ENCODE measurements at regions not wholly inside any gene's neighbourhood (a gene's known extent, or its start where the extent isn't known, plus 50 kb on each side); places are given as distances from the start of the nearest gene placed in this dataset.
A peak's percentile ranks its signal among the peaks of the same experiment; 100 is the strongest.

GRCh38 chr15:100808691-100809090, 70.9 kb upstream of the ALDH1A3 start:
- TF ChIP-seq RAD21 (IDR thresholded peaks at IDR 0.05; ENCODE audit: low read depth), result no peak
- TF ChIP-seq MAX (IDR thresholded peaks at IDR 0.05), result no peak
- ATAC-seq, result no peak
- H3K9me3 ChIP-seq (ENCODE audit: control insufficient read depth in 1 of 2, insufficient read depth in 1 of 2, low read depth in 1 of 2, low read length in 2 of 2), result no peaks in the 10 kb centered on the region; a peak in 1 of 4 replicates
- H3K36me3 ChIP-seq (ENCODE audit: control insufficient read depth in 1 of 2, insufficient read depth in 2 of 2, low read length in 2 of 2), result no peaks in the 10 kb centered on the region
- H3K27ac ChIP-seq (ENCODE audit: low read depth, low read length), result no peak overlapping the region
- no peak for DNase-seq (ENCODE audit: low read depth, low spot score)
- peaks cover 0 to 10% of the 10 kb centered on the region in 2 experiments; a peak in 1 of 4 replicates for H3K4me1 ChIP-seq (ENCODE audit: control insufficient read depth in 1 of 2, insufficient read depth in 2 of 2, low read length in 2 of 2)
- ChIA-PET POLR2A (no interaction called here), RAD21 (ENCODE audit: low non-redundant PET in 1 of 2, low total read pairs in 2 of 2, uncharacterized antibody in 2 of 2, unreplicated experiment in 2 of 2) (no interaction called here), CTCF (no interaction called here)
- H4K20me1 ChIP-seq (ENCODE audit: insufficient read depth), result no peaks in the 10 kb centered on the region
- no peak overlapping the region for H2AFZ ChIP-seq (ENCODE audit: low read depth, low read length, poor library complexity, severe bottlenecking)
- H3K9ac ChIP-seq (ENCODE audit: low read length), result no peak overlapping the region
- H3K27me3 ChIP-seq (ENCODE audit: insufficient read depth, low read length), result no peaks in the 10 kb centered on the region
- no peaks in the 10 kb centered on the region for H3K79me2 ChIP-seq (ENCODE audit: insufficient read depth, low read length)
- BruUV-seq (replicated peaks), result no TSS peak
- no peak overlapping the region for H3K4me3 ChIP-seq (replicated peaks in 1 of 2; ENCODE audit: low read depth in 1 of 2, low read length in 2 of 2)
- no peaks in the 10 kb centered on the region for H3K9me2 ChIP-seq (ENCODE audit: insufficient read depth)
- H3K4me2 ChIP-seq (ENCODE audit: low read length), result peak overlapping the region; percentile 12; the same call in 1 of the 2 replicates
- intact Hi-C loops (cut with micrococcal nuclease), result no loop called here

GRCh38 chr15:100809151-100809550, 70.5 kb upstream of the ALDH1A3 start:
- Histone ChIP-seq H3K36me3 (ENCODE audit: control insufficient read depth in 1 of 2, insufficient read depth in 2 of 2, low read length in 2 of 2) (no peaks in the 10 kb centered on the region), H3K27me3 (ENCODE audit: insufficient read depth, low read length) (no peaks in the 10 kb centered on the region), H2AFZ (ENCODE audit: low read depth, low read length, poor library complexity, severe bottlenecking) (no peak overlapping the region), H3K4me1 (ENCODE audit: control insufficient read depth in 1 of 2, insufficient read depth in 2 of 2, low read length in 2 of 2) (peaks cover 0 to 10% of the 10 kb centered on the region in 2 experiments; a peak in 1 of 4 replicates), H4K20me1 (ENCODE audit: insufficient read depth) (no peaks in the 10 kb centered on the region), H3K79me2 (ENCODE audit: insufficient read depth, low read length) (no peaks in the 10 kb centered on the region), H3K27ac (ENCODE audit: low read depth, low read length) (no peak overlapping the region), H3K9me2 (ENCODE audit: insufficient read depth) (no peaks in the 10 kb centered on the region), H3K9me3 (ENCODE audit: control insufficient read depth in 1 of 2, insufficient read depth in 1 of 2, low read depth in 1 of 2, low read length in 2 of 2) (no peaks in the 10 kb centered on the region; a peak in 1 of 4 replicates), H3K9ac (ENCODE audit: low read length) (no peak overlapping the region), H3K4me2 (ENCODE audit: low read length) (peak overlapping the region; percentile 12; the same call in 1 of the 2 replicates), H3K4me3 (replicated peaks in 1 of 2; ENCODE audit: low read depth in 1 of 2, low read length in 2 of 2) (no peak overlapping the region)
- ChIA-PET CTCF (no interaction called here), RAD21 (ENCODE audit: low non-redundant PET in 1 of 2, low total read pairs in 2 of 2, uncharacterized antibody in 2 of 2, unreplicated experiment in 2 of 2) (no interaction called here), POLR2A (no interaction called here)
- BruUV-seq (replicated peaks), result no TSS peak
- no peak for TF ChIP-seq ZNF274 (IDR thresholded peaks at IDR 0.05; ENCODE audit: low read depth, low read length)
- TF ChIP-seq SRF (IDR thresholded peaks at IDR 0.05; ENCODE audit: low read depth), result no peak
- TF ChIP-seq POLR2A (IDR thresholded peaks at IDR 0.05; ENCODE audit: borderline replicate concordance, extremely low read depth, insufficient read depth, insufficient read length), result no peak
- TF ChIP-seq CEBPB (IDR thresholded peaks at IDR 0.05; ENCODE audit: low read depth), result no peak
- no peak for TF ChIP-seq EZH2phosphoT487 (IDR thresholded peaks at IDR 0.05; ENCODE audit: borderline replicate concordance)
- TF ChIP-seq REST (IDR thresholded peaks at IDR 0.05; ENCODE audit: low read depth), result no peak
- TF ChIP-seq SIN3A (IDR thresholded peaks at IDR 0.05; ENCODE audit: low read depth), result no peak
- TF ChIP-seq MAX (IDR thresholded peaks at IDR 0.05), result no peak
- no peak for TF ChIP-seq ZBTB33 (IDR thresholded peaks at IDR 0.05; ENCODE audit: extremely low read depth, insufficient replicate concordance, low read length)
- ATAC-seq (no peak), DNase-seq (ENCODE audit: low read depth, low spot score) (no peak)
- intact Hi-C loops (cut with micrococcal nuclease), result no loop called here
